K562 (cell line): ENCODE measurements at regions not wholly inside any gene's neighbourhood (a gene's known extent, or its start where the extent isn't known, plus 50 kb on each side); places are given as distances from the start of the nearest gene placed in this dataset.

Source experiments
- ATAC-seq: fragments of 200-7000 bp; cut with Tn5 transposase; 3 replicates; pipeline ENCODE4 v1.9.1; 2020; ENCODE audit warnings: moderate library complexity
- BruUV-seq: library from RNA; stranded (reverse); fragments of 400-500 nt; replicated peaks from 2 replicates; lab custom pipeline; 2021; lab: Mats Ljungman, UMichigan
- CTCF ChIA-PET: fragments of 300-600 bp; formaldehyde crosslinking; extraction: SDS; loops from one replicate; lab custom pipeline; 2021; ENCODE audit warnings: low intra/inter-chr PET ratio; lab: Yijun Ruan, JAX
- POLR2A ChIA-PET: fragments of 300-600, 350-650 bp; sonication (Branson Sonifier 250); formaldehyde crosslinking; extraction: SDS; loops from one replicate; lab custom pipeline; 2021; ENCODE audit warnings: antibody characterized with exemption, inconsistent platforms; lab: Yijun Ruan, JAX
- DNase-seq, 4 experiments: peaks; one replicate each; pipeline versions ENCODE4 v3.0.0 to v3.0.0-alpha.2; 2011 to 2018; ENCODE audit warnings: low spot score in 3 of 4, mixed read lengths in 3 of 4; ENCODE audit errors: extremely low read depth in 1 of 4
- FAIRE-seq: peaks from 2 replicates; lab custom pipeline; 2011; peaks lifted over from hg19 to GRCh38; lab: Jason Lieb, UNC
- H2AFZ ChIP-seq: 2 replicates; pipeline ENCODE4 v1.6.0; 2011; ENCODE audit warnings: low read depth, low read length, control low read depth, inconsistent platforms
- H3K27ac ChIP-seq: fragments of 200-600 bp; 3 replicates; pipeline ENCODE4 v1.8.0; 2011; ENCODE audit warnings: low read depth, mild to moderate bottlenecking, control low read depth, inconsistent platforms, low read length, moderate library complexity, mixed read lengths; ENCODE audit errors: extremely low read depth
- H3K27me3 ChIP-seq, 2 experiments: fragments of 300-600 bp in 1 of 2; 2 replicates in 1 of 2; 3 replicates in 1 of 2; pipeline versions ENCODE4 v1.6.0 to v1.8.0; 2011; ENCODE audit warnings: inconsistent platforms in 2 of 2, low read length in 2 of 2, mild to moderate bottlenecking in 1 of 2, mixed read lengths in 1 of 2, moderate library complexity in 1 of 2; ENCODE audit not compliant: control insufficient read depth in 2 of 2, insufficient read depth in 2 of 2
- H3K36me3 ChIP-seq: fragments of 300-600 bp; 3 replicates; pipeline ENCODE4 v1.8.0; 2011; ENCODE audit warnings: mild to moderate bottlenecking, low read length, inconsistent platforms; ENCODE audit not compliant: control insufficient read depth, insufficient read depth
- H3K4me1 ChIP-seq, 2 experiments: fragments of 200-600 bp in 1 of 2; replicated peaks in 1 of 2; 2 replicates in 1 of 2; 3 replicates in 1 of 2; pipeline versions ENCODE4 v1.5.1 to v1.8.0; 2011; ENCODE audit warnings: inconsistent platforms in 2 of 2, low read length in 2 of 2, mild to moderate bottlenecking in 1 of 2, mixed read lengths in 1 of 2, moderate library complexity in 1 of 2; ENCODE audit not compliant: control insufficient read depth in 2 of 2, insufficient read depth in 2 of 2
- H3K4me2 ChIP-seq: 2 replicates; pipeline ENCODE4 v1.6.1; 2011; ENCODE audit warnings: low read length, control low read depth, inconsistent platforms, mixed read lengths; ENCODE audit not compliant: insufficient read depth
- H3K4me3 ChIP-seq: fragments of 200-600 bp; sonication (generic), shearing (Covaris generic); 2 replicates; pipeline ENCODE4 v1.5.1; 2016; ENCODE audit warnings: control low read depth, inconsistent platforms
- H3K79me2 ChIP-seq: fragments of 200-600 bp; 3 replicates; pipeline ENCODE4 v1.8.0; 2011; ENCODE audit warnings: low read length, inconsistent platforms; ENCODE audit not compliant: control insufficient read depth, insufficient read depth
- H3K9ac ChIP-seq, 2 experiments: 2 replicates each; pipeline versions ENCODE4 v1.6.0 to v1.6.1; 2011; ENCODE audit warnings: low read depth in 2 of 2, low read length in 2 of 2, control low read depth in 1 of 2, inconsistent platforms in 1 of 2, mild to moderate bottlenecking in 1 of 2, mixed read lengths in 1 of 2; ENCODE audit not compliant: insufficient read depth in 1 of 2
- H3K9me1 ChIP-seq: one replicate; pipeline ENCODE4 v1.6.0; 2011; ENCODE audit warnings: inconsistent platforms, mild to moderate bottlenecking, low read length, moderate library complexity; ENCODE audit not compliant: control insufficient read depth, insufficient read depth
- H3K9me3 ChIP-seq: replicated peaks from 2 replicates; pipeline ENCODE4 v1.5.1; 2011; ENCODE audit warnings: low read depth, low read length, inconsistent platforms; ENCODE audit not compliant: control insufficient read depth, insufficient read depth
- H4K20me1 ChIP-seq: replicated peaks from 2 replicates; pipeline ENCODE4 v1.6.1; 2011; ENCODE audit warnings: low read length, inconsistent platforms, mixed read lengths; ENCODE audit not compliant: control insufficient read depth, insufficient read depth
- CCNT2 ChIP-seq: IDR thresholded peaks from 2 replicates; pipeline ENCODE4 v1.6.1; 2011; ENCODE audit warnings: borderline replicate concordance, low read depth, mild to moderate bottlenecking, moderate library complexity, mixed read lengths, low read length; ENCODE audit not compliant: insufficient read length; ENCODE audit errors: extremely low read depth
- CXXC5 ChIP-seq: fragments of 250-450 bp; sonication (Bioruptor Pico); IDR thresholded peaks from 2 replicates; pipeline ENCODE4 v1.8.0; 2022; ENCODE audit warnings: inconsistent platforms, mild to moderate bottlenecking, moderate library complexity
- GTF2A2 ChIP-seq: IDR thresholded peaks from 2 replicates; pipeline ENCODE4 v1.6.1; 2016; ENCODE audit warnings: mild to moderate bottlenecking, missing genetic modification characterization, missing compliant biosample characterization
- HDAC6 ChIP-seq: IDR thresholded peaks from 2 replicates; pipeline ENCODE4 v1.6.1; 2012; ENCODE audit warnings: low read depth, mild to moderate bottlenecking, control low read depth, inconsistent platforms, low read length, moderate library complexity
- MAX ChIP-seq: sonication (generic); formaldehyde crosslinking; IDR thresholded peaks from 2 replicates; pipeline ENCODE4 v1.9.0; 2022; ENCODE audit warnings: mild to moderate bottlenecking, missing genetic modification reagents
- NR2F6 ChIP-seq: fragments of 450-650 bp; formaldehyde crosslinking; IDR thresholded peaks from 2 replicates; pipeline ENCODE4 v1.4.0; 2020; ENCODE audit warnings: mild to moderate bottlenecking
- PKNOX1 ChIP-seq: fragments of 450-650 bp; IDR thresholded peaks from 2 replicates; pipeline ENCODE4 v1.6.1; 2016
- RERE ChIP-seq: sonication (generic); formaldehyde crosslinking; IDR thresholded peaks from 2 replicates; pipeline ENCODE4 v1.8.0; 2023; ENCODE audit warnings: missing genetic modification reagents, mild to moderate bottlenecking, borderline replicate concordance
- SIN3A ChIP-seq, 2 experiments: fragments of 150-350 bp in 1 of 2; IDR thresholded peaks; 2 replicates each; pipeline ENCODE4 v1.6.1; 2011 to 2016; ENCODE audit warnings: borderline replicate concordance in 2 of 2, low read depth in 2 of 2, low read length in 2 of 2, mild to moderate bottlenecking in 2 of 2, moderate library complexity in 2 of 2; ENCODE audit not compliant: control insufficient read depth in 1 of 2
- SREBF1 ChIP-seq: fragments of 150-350 bp; IDR thresholded peaks from 2 replicates; pipeline ENCODE4 v1.6.1; 2014; ENCODE audit warnings: antibody characterized with exemption, low read depth, low read length, borderline replicate concordance
- ZFP1 ChIP-seq: fragments of 450-650 bp; formaldehyde crosslinking; IDR thresholded peaks from 2 replicates; pipeline ENCODE4 v1.4.0; 2020; ENCODE audit warnings: mild to moderate bottlenecking, mixed read lengths
- ZNF239 ChIP-seq: fragments of 250-450 bp; sonication (Bioruptor Pico); IDR thresholded peaks from 2 replicates; pipeline ENCODE4 v1.4.0; 2020; ENCODE audit warnings: mild to moderate bottlenecking
- ZNF449 ChIP-seq: fragments of 250-450 bp; sonication (Bioruptor Pico); IDR thresholded peaks from 2 replicates; pipeline ENCODE4 v1.8.0; 2022; ENCODE audit warnings: moderate library complexity, mild to moderate bottlenecking, inconsistent platforms
- ZNF717 ChIP-seq: fragments of 250-450 bp; sonication (Bioruptor Pico); IDR thresholded peaks from 2 replicates; pipeline ENCODE4 v1.5.0; 2021
- ZSCAN32 ChIP-seq: fragments of 450-650 bp; formaldehyde crosslinking; IDR thresholded peaks from 2 replicates; pipeline ENCODE4 v1.4.0; 2020; ENCODE audit warnings: mild to moderate bottlenecking, moderate library complexity
- WGBS: fragments of 100-300 bp; shearing (Covaris generic); methylation state at CpG from one replicate; pipeline ENCODE4 v1.1.6; 2016; ENCODE audit warnings: low coverage, mixed read lengths; ENCODE audit not compliant: insufficient coverage; ENCODE audit errors: missing lambda C conversion rate; 5-methylcytosine and 5-hydroxymethylcytosine counted together
- in situ Hi-C: fragments of 300-500 bp; cut with MboI; formaldehyde crosslinking; loops from 4 replicates; pipeline ENCODE4 v1.15.0; 2018; ENCODE audit warnings: inconsistent platforms, mixed read lengths
- intact Hi-C: fragments of 100-400 bp; cut with micrococcal nuclease; formaldehyde crosslinking; loops from 2 replicates; pipeline ENCODE4 v1.14.2; 2022

DNA sequence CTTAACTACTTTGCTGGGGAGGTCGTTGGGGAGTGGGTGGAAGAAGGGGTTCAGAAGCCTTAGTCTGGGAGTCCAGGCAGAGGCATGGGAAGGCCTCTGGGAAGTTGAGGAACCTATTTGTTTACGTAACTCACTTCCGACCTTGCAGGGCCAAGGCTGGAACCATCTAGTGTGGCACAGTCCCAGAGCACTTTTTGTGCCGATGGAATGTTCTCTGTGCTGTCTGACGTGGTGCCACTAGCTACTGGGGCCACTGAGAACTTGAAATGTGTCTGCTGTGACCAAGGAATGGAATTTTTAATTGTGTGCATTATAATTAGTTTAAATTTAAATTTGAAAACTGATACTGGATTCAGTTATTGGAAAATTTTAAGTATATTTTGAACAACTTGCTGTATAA is 139.7 kb downstream of the FAM161A start:
- Histone ChIP-seq H3K4me3 (no peak overlapping the region), H3K36me3 (no peaks in the 10 kb centered on the region), H4K20me1 (no peaks in the 10 kb centered on the region; the same call in 1 of the 2 replicates), H2AFZ (no peak overlapping the region), H3K4me1 (peaks cover 0 to 4% of the 10 kb centered on the region in 2 experiments; a peak in 1 of 5 replicates), H3K9me3 (no peaks in the 10 kb centered on the region), H3K9me1 (no peaks in the 10 kb centered on the region), H3K79me2 (no peaks in the 10 kb centered on the region), H3K27ac (no peak overlapping the region), H3K9ac (no peak overlapping the region), H3K4me2 (no peak overlapping the region), H3K27me3 (peaks cover 3 to 53% of the 10 kb centered on the region in 2 experiments; a peak in 4 of 5 replicates)
- POLR2A ChIA-PET = interaction anchor here (1.3 kb wide), 1 partner anchor 13 kb away, joined by 3 read pairs; no protein-coding TSS in a partner anchor
- intact Hi-C loops (no loop called here), in situ Hi-C loops (no loop called here)
- CTCF ChIA-PET = no interaction called here
- ATAC-seq = no peak
- no peak for FAIRE-seq
- WGBS = 17% methylated on average over 5 of the region's 5 CpGs
- BruUV-seq = no TSS peak
- DNase-seq = no peak
- TF ChIP-seq RERE (CRISPR knock-in tag) (no peak), SIN3A (IDR thresholded peaks at IDR 0.05; ENCODE audit: borderline replicate concordance in 2 of 2, control insufficient read depth in 1 of 2, low read depth in 2 of 2, low read length in 2 of 2) (no peak), PKNOX1 (no peak), CCNT2 (no peak), CXXC5 (CRISPR knock-in tag) (no peak), ZSCAN32 (CRISPR knock-in tag) (no peak), ZNF239 (no peak), ZNF449 (no peak), NR2F6 (CRISPR knock-in tag) (no peak), MAX (CRISPR knock-in tag) (no peak), SREBF1 (no peak), ZFP1 (CRISPR knock-in tag) (no peak), GTF2A2 (tag) (no peak), ZNF717 (CRISPR knock-in tag) (no peak), HDAC6 (no peak)
